ENCODE measurements at regions not wholly inside any gene's neighbourhood (a gene's known extent, or its start where the extent isn't known, plus 50 kb on each side); places are given as distances from the start of the nearest gene placed in this dataset.

- no peak for TF ChIP-seq POLR2AphosphoS5 (IDR thresholded peaks at IDR 0.05; ENCODE audit: low read depth, low read length)
- no peak for TF ChIP-seq REST (IDR thresholded peaks at IDR 0.05; ENCODE audit: insufficient read depth in 1 of 2, low read depth in 2 of 2, low read length in 2 of 2)
- no peak for TF ChIP-seq TAF1 (IDR thresholded peaks at IDR 0.05; ENCODE audit: borderline replicate concordance, insufficient read depth, low read length)
- TF ChIP-seq SIN3A (IDR thresholded peaks at IDR 0.05; ENCODE audit: borderline replicate concordance, insufficient read depth, low read length): no peak
- no peak for TF ChIP-seq FOXP2 (optimal IDR thresholded peaks at IDR 0.05; ENCODE audit: borderline replicate concordance, extremely low read depth, extremely low read length, insufficient read depth)
Measured at GRCh38 chr9:79969393-79970145, 397.8 kb downstream of the TLE4 start.

- TF ChIP-seq SIN3A (IDR thresholded peaks at IDR 0.05; ENCODE audit: borderline replicate concordance, insufficient read depth, low read length): no peak
- TF ChIP-seq FOXP2 (optimal IDR thresholded peaks at IDR 0.05; ENCODE audit: borderline replicate concordance, extremely low read depth, extremely low read length, insufficient read depth): no peak
Measured at GRCh38 chr9:79968533-79968932, 396.8 kb downstream of the TLE4 start.

DNA sequence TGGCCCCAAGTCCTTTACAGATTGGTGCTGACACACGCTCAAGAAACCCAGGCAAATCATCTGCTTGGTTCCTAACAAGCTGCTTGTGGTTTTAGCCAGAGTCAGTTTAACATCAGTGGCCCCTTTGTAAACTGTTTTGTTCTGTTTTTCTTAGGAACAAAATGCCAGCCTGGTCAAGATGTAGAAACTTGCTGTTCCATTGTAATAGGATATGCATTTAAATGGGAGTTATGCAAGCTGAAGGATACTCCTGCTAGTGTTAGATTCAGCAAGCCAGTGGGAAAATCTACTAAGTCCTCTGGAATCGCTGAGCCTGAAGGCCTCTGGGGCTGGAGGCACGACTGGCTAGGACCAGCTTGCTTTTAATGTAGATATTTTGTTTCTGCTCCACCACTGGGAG, 391.1 kb downstream of the TLE4 start:
- TF ChIP-seq TAF1 (IDR thresholded peaks at IDR 0.05; ENCODE audit: borderline replicate concordance, insufficient read depth, low read length) (no peak), POLR2AphosphoS5 (IDR thresholded peaks at IDR 0.05; ENCODE audit: low read depth, low read length) (no peak), SIN3A (IDR thresholded peaks at IDR 0.05; ENCODE audit: borderline replicate concordance, insufficient read depth, low read length) (no peak), FOXP2 (optimal IDR thresholded peaks at IDR 0.05; ENCODE audit: borderline replicate concordance, extremely low read depth, extremely low read length, insufficient read depth) (no peak)

- TF ChIP-seq TAF1 (IDR thresholded peaks at IDR 0.05; ENCODE audit: borderline replicate concordance, insufficient read depth, low read length): no peak
- no peak for TF ChIP-seq FOXP2 (optimal IDR thresholded peaks at IDR 0.05; ENCODE audit: borderline replicate concordance, extremely low read depth, extremely low read length, insufficient read depth)
- TF ChIP-seq POLR2AphosphoS5 (IDR thresholded peaks at IDR 0.05; ENCODE audit: low read depth, low read length): no peak
Measured at GRCh38 chr9:79962150-79962549, 390.4 kb downstream of the TLE4 start.

DNA sequence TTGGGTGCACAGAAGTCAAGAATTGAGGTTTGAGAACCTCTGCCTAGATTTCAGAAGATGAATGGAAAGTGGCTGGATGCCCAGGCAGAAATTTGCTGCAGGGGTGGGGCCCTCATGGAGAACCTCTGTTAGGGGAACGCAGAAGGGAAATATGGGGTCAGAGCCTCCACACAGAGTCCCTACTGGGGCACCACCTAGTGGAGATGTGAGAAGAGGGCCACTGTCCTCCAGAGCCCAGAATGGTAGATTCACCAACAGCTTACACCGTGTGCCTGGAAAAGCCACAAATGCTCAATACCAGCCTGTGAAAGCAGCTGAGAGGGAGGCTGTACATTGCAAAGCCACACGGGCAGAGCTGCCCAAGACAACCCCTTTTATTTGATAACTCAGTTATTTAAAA, 383.5 kb downstream of the TLE4 start:
- TF ChIP-seq TAF1 (IDR thresholded peaks at IDR 0.05; ENCODE audit: borderline replicate concordance, insufficient read depth, low read length) (no peak), SIN3A (IDR thresholded peaks at IDR 0.05; ENCODE audit: borderline replicate concordance, insufficient read depth, low read length) (no peak), POLR2AphosphoS5 (IDR thresholded peaks at IDR 0.05; ENCODE audit: low read depth, low read length) (no peak), FOXP2 (optimal IDR thresholded peaks at IDR 0.05; ENCODE audit: borderline replicate concordance, extremely low read depth, extremely low read length, insufficient read depth) (no peak), REST (IDR thresholded peaks at IDR 0.05; ENCODE audit: insufficient read depth in 1 of 2, low read depth in 2 of 2, low read length in 2 of 2) (no peak)

DNA sequence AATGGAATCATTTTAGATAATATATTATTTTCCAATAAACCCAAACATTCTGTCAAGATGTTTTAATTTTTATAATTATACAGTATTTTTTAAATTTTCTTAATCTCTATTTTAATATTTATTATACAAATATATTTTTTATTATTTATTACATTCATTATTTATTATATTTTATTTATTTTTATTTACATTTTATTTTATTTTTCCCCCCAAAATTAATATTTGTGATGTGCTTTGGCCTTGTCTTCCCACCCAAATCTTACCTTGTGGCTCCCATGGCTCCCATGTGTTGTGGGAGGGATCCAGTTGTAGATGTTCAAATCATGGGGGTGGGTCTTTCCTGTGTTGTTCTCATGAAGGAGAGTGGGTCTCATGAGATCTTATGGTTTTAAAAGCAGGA, 382.1 kb downstream of the TLE4 start:
- no peak for TF ChIP-seq SIN3A (IDR thresholded peaks at IDR 0.05; ENCODE audit: borderline replicate concordance, insufficient read depth, low read length)
- no peak for TF ChIP-seq POLR2AphosphoS5 (IDR thresholded peaks at IDR 0.05; ENCODE audit: low read depth, low read length)
- no peak for TF ChIP-seq REST (IDR thresholded peaks at IDR 0.05; ENCODE audit: insufficient read depth in 1 of 2, low read depth in 2 of 2, low read length in 2 of 2)
- TF ChIP-seq TAF1 (IDR thresholded peaks at IDR 0.05; ENCODE audit: borderline replicate concordance, insufficient read depth, low read length): no peak
